HG02798 (cell line): ENCODE measurements at regions not wholly inside any gene's neighbourhood (a gene's known extent, or its start where the extent isn't known, plus 50 kb on each side); places are given as distances from the start of the nearest gene placed in this dataset.

Source experiments
- ATAC-seq: cut with Tn5 transposase; IDR thresholded peaks from one replicate; pipeline ENCODE4 v1.9.1; 2021; ENCODE audit warnings: mild to moderate bottlenecking; ENCODE audit not compliant: unreplicated experiment, poor library complexity

DNA sequence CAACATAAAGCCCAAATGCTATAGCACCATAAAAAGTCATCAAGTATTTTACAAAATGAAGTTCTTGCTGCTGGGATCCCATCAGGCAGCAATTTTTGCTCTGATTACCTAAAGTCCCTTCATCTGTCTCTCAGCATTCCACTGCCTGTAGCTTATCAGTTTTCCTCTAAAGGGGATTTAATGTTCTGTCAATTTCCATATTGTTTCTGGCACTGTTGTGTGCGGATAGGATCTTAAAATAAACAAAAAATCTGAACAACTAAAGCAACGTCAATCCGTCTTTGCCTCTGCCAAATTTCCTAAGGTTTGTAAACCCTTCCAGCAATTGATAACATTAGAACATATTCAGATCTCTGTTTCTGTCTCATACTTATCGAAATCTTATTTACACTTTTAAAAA, 1126.3 kb upstream of the RAG2 start:
- ATAC-seq = no peak

DNA sequence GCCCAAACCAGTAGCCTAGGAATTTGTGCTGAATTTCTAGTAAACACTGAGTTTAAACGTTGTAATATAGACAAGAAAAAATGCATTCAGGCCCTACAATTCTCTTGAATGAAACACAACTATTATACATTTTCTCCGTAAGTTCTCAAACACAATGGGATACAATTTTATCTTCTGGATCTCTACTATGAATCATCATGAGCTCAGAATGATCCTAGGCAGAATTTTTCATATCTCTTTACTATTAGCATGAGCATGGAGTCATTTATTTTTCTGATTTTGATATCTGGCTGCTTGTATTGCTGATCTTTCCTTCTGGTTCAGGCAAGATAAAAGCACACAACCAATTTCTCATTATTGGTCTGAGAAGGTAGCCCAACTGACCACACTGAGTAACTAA, 1123.4 kb upstream of the RAG2 start:
- ATAC-seq = no peak

DNA sequence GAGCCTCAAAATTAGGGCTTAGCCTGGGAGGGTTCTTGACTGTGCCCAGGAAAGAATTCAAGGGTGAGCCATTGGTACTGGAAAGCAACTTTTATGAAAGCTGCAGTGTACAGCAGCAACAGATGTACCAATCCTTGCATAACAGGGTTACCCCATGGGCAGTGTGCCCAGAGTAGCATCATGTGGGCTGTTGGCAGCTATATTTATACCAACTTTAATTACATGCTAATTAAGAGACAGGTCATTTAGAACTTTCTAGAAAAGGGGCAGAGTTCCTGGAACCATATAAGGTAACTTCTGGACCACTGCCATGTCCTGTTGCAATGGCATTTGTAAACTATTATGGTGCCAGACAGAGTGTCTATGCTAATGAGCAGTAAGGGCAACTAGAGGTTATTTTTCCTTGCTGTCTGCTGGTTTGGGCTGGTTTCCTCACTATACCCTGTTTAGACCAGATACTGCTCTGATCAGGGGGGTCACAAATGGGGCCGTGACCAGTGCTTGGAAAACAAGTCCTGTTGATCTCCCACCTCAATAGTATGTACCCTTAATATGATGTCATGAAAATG, 1120.5 kb upstream of the RAG2 start:
- ATAC-seq = no peak

DNA sequence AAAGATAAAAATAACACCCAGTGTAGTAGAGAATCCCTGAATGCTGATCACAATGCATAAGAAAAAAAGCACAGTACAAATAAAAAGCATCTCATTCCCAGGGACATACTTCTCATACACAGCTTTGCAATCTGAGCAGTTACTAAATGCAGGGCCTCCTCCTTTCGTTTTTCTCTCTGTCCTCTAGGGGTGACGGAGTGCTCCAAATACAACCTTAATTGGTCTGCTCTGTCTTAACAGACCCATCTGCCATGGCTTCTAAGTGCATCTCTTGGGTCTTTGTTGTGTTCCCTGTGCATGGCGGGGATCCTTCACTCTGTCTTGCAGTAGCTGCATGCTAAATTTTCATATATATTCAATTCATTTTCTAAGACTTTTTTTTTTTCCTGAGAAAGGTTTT, 1114.2 kb upstream of the RAG2 start:
- ATAC-seq = no peak

DNA sequence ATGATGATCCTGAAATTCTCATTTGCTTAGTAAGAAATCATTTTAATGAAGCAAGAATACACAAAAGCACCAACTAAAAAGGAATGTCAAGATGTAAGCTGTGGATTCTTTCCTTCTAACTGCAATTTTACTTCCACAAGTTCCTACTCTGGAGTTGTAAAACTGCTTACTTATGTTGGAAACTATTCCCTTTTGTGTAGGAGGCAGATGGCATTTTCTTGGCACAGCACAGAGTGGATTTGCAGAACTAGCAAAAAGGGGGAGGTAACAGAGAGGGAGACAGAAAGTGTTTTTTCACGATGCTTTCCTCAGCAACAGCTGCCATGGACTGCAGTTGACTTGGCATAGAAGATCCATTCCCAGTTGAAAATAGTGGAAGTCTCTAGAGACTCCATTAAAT, 1112.0 kb upstream of the RAG2 start:
- ATAC-seq = no peak

DNA sequence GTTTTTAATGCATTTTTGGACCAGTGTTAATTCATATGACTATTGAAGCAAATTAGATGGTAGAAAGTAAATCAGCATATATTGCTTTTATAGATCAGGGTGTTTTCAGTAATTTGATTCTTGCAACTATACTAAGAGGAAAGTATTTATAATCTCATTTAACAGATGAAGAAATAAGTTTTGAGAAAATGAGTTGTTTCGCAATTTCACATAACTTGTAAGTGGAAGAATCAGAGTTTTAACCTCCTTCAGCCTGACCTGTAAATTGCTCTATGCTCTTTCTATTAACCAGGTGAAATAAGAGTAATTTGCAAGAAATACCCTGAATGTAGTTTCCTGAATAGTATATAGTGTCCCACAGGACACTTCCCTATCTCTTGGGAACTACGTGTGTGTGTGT, 1106.8 kb upstream of the RAG2 start:
- no peak for ATAC-seq

DNA sequence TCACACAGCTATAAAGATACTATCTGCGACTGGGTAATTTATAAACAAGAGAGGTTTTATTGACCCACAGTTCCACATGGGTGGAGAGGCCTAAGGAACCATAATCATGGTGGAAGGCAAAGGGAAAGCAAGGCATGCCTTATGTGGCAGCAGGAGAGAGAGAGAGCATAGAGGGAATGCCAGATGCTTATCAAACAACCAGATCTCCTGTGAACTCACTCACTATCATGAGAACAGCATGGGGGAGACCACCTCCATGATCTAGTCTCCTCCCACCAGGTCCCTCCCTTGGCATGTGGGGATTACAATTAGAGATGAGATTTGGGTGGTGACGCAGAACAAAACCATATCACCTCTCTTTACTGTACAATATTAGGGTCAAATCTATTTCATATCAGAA, 1101.6 kb upstream of the RAG2 start:
- ATAC-seq = no peak

DNA sequence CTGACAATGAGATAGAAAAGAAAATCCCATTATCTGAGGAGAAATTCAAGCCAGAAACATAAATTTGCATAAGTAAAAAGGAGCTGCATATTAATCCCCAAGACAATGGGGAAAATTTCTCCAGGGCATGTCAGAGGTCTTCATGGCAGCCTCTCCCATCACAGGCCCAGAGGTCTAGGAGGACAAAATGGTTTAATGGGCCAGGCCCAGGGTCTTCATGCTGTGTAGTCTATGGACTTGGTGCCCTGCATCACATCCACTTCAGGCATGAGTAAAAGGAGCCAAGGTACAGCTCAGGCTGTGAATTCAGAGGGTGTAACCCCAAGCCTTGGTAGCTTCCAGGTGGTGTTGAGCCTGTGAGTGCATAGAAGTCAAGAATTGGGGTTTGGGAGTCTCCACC, 1097.2 kb upstream of the RAG2 start:
- ATAC-seq = no peak

DNA sequence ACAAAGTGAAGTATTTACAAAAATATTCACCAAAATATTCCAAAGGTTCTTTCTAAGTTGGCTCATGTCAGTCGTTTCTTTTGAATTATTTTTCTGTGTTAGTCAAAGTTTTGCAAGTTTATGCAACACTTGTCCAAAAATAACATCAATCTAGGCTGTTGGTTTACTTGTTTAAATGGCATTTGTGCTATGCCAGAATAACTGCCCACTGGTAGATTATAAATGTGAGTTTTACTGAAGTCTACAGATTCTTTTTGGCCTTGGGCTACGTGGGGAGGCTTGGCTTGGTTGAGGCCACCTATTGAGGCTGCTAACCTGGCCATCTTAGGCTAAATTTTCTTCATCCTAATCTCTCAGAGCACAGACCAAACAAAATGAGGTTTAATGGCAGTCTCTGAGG, 1091.9 kb upstream of the RAG2 start:
- ATAC-seq = no peak

DNA sequence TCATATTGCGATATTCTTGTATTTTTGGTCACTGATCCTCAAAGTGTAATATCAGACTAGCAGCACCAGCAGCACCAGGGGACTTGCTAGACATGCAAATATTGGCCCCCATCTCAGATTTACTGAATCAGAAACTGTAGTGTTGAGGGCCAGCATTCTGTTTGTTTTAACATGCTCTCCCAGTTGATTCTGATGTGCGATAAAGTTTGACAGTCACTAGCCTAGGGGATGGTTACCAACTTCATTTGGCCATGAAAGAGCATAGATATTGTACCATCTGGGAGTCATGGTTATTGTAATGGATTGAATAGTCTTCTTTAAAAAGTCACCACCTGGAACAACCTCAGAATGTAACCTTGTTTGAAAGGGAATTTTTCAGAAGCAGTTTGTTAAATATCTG, 1090.4 kb upstream of the RAG2 start:
- no peak for ATAC-seq

DNA sequence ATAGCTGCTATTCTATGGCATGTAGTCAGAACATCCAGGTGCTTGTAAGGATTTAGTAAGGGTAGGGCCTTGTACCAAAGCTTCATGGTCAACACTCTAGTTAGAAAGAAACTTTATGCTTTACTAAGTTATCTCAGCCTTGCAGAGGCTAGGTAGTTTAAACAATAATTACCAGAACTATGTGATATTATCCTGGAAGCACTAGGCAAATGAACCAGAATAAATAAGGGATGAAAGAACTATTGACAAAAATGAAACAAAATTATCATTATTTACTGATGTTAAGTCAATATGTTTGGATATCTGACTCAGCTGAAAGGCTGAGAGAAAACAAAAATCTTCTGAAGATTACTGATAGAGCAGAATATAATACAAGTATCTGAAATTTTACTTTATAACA, 1089.1 kb upstream of the RAG2 start:
- ATAC-seq = no peak

DNA sequence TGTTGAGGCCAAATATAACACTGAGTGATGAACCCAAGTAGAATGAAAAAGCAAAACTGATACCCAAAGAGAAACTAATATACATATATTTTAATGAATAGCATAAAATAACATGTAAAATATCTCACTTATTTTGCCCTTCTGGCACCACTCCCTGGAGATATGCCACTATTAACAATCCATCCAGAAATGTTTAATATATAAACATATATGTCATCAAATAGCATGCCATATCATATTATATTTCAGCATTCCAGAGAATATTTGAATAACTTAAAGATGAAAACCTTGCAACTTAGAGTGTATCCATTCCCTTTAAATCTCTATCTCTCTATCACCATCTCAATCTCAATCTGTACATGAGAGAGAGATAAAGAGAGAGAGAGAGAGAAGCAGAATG, 1073.3 kb upstream of the RAG2 start:
- ATAC-seq = no peak

DNA sequence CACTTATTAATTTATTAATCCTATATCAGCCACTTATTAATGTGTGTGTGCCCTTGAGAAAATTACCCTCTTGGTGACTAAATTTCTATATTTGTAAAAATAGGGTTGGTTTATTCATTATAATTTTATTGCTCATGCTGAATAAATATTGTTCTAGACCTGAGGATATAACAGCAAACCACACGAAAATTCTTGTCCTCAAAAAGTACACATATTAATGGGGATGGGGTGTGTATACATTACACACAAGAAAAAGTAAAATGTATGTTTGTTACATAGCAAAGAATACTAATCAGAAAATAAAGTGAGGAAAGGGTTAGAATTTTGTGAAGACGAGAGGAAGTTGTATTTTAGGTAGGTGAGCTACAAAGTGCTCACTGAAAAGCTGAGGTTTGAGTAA, 1068.9 kb upstream of the RAG2 start:
- no peak for ATAC-seq

DNA sequence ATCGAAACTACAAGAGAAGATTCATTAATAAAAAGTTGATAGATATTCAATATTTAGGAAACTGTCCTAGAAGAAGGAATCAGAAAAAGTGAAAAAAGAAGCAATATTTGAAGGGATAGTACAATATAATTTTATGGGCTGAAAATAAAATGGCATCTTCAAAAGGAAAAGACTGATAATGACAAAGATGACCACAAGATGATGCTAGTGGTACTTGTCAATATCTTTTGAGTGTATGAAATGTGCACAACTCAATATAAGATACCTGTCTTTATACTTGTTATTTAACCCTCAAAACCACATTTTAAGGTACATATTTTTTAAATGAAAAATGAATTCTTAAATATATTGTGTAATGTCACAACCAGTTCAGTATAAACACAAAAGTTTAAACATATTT, 1059.6 kb upstream of the RAG2 start:
- no peak for ATAC-seq

DNA sequence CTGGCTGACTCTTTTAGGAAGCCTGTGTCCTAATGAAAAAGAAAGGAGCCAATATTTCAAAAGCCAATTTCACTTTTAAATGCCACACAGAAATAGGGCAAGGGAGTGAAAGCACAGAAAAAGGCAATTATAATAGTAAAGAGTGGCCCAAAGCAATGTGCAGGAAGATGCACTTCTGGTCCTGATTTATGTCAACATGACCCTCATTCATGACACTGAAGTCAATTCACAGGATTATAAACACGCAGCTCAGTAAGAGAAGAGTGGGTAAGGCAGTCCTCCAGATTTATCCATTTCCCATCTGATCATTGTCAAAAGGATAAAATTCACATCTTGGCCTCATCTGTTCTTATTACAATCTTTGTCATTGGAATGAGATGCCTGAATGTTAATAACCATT, 1049.7 kb upstream of the RAG2 start:
- no peak for ATAC-seq

DNA sequence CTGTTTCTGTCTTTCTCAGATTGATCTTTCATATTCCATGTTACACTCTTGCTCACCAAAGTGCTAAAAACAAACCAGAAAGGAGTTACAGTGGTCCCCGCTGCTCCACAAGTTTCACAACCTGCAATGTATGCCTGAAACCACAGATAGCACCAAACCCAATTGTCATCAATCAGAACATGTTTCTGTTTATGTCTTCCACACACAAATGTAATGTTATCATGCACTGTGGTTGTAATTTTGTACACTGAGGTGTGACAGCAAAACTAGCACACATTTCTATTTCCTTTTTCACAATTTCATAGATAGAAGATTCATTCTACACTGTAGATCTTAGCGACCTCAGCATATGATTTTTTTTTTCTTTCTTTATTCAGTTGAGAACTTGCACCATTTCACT, 1045.9 kb upstream of the RAG2 start:
- ATAC-seq = no peak

DNA sequence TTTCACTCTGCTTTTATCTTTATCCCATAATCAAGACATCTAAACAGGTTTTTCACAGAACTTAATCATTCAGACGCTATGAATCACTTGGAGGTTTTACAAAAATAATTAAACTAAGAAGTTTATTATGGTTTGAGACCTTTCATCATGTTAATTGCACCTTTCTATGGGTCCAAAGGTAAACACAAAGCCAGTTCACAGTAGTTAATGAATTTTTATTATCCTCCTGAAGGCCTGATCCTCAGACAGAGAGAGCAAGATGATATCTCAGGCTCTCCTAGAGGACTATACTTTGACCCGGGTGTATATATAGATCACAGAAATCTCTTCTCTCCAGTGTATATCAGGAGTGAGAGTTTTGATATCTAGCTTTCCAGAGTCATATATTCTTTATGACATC, 1044.3 kb upstream of the RAG2 start:
- no peak for ATAC-seq

DNA sequence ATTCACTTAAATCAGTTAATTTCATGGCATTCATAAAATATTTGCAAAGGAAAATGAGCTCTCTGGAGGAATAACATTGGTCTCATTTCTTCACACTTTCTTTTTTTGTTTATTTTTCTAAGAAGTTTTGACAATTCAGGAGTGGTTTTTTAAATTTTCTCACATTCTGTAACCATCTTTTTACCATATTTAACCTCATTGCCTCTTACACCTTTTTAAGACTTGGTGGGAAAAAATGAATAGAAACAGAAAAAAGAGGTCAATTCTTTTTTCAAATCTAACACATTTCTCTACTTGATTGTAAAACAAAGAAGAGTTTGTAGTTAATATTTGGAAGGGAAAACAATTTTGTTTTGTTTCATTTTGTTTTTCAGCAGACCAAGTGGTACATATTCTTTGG, 1034.7 kb upstream of the RAG2 start:
- no peak for ATAC-seq

DNA sequence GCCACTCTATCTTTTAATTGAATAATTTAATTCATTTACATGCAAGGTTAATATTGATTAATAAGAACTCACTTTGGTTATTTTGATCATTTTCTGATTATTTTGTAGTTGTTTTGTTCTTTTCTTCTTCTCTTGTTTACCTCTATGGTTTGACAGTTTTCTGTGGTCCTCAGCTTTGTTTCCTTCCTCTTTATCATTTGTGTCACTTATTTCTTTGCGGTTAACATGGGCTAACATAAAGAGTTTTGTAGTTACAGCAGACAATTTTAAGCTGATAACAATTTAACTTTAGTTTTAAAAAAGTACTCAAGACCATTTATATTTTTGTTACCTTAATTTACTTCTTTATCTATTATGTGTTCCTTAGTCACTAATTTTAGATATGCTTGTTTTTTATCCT, 1032.8 kb upstream of the RAG2 start:
- no peak for ATAC-seq

DNA sequence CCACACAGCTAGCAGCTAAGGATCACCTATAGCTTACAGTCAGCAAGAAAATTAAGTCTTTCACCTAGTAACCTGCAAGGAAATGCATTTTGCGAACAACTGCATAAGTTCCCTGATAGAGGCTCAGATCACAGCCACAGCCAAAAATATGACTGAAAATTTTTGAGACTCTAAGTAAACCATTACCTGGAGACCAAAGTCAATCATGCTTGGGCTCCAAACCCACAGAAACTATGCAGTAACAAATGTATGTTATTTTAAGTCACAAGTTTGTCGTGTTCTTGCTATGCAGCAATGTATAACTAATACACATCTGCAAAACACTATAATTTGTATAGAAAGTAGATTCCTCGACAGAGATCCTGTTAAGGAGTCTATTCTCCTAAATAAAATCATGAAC, 1025.7 kb upstream of the RAG2 start:
- ATAC-seq = no peak

DNA sequence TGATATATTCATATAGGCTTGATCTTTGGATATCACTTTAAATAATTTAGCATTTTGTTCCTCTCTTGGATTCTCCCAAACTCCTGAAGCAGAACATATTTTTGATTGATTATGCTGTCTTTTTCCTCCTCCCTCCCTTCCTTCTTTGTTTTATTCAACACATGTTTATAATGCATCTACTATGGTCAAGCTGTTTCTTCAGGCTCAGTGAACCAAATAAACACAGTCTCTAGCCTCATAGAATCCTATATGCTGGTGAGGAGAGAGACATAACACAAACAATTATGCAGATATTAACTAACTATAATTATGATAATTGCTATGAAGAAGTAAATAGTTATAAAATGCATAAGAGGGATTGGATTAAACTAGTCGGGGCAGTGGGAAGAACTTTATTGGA, 1023.6 kb upstream of the RAG2 start:
- ATAC-seq = no peak

DNA sequence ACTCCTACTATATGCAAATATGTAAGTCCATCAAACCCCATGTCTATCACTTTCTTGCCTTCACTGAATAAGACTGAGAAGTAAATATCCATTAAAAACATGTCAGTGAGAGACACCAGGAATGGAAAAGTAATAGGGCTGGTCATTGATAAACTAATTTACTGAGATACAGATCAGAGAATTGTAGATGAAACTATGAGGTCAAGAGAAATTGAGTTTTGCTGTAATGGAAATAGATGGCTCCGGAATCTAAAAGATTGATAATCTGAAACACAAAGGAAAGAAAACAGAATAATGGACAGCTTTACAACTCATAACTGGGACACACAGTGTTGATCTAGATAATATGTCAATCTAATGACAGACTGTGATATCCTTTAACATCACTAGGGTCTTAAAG, 1018.3 kb upstream of the RAG2 start:
- ATAC-seq = no peak

DNA sequence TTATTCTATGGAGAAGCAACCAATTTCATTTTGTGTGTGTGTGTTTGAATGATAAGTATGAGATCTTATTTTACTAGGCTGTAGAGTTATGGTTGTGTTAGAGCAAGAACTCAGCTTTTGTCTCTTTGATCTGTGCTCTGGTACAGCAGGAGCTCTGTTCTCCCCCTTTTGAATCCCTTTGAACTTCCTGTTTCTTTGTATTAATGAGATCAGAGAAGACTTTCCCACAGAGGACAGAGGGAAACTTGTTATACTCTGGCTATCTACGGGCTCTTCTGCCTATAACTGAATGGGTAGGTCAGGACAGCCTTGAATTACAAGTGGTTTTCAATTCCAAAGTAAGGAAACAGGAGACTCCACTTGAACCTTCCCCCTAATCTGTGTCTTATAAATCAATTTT, 1015.0 kb upstream of the RAG2 start:
- ATAC-seq = no peak
